A549 (cell line): ENCODE measurements at regions not wholly inside any gene's neighbourhood (a gene's known extent, or its start where the extent isn't known, plus 50 kb on each side); places are given as distances from the start of the nearest gene placed in this dataset.

Experiments
- ATAC-seq, 2 experiments: fragments of 200-7000 bp in 1 of 2; fragments of >200 bp in 1 of 2; cut with Nextera tagmentation in 1 of 2; cut with Tn5 transposase in 1 of 2; 3 replicates each; pipeline versions ENCODE4 v1.8.0 to v1.9.1; 2018 to 2020; ENCODE audit warnings: mild to moderate bottlenecking in 1 of 2, moderate library complexity in 1 of 2
- CTCF ChIA-PET: fragments of 300-600 bp; sonication (Branson Sonifier 250); formaldehyde crosslinking; extraction: SDS; loops from one replicate; lab custom pipeline; 2021; ENCODE audit warnings: antibody characterized with exemption, inconsistent platforms; lab: Yijun Ruan, JAX
- POLR2A ChIA-PET: fragments of 350-600 bp; formaldehyde crosslinking; extraction: SDS; loops from one replicate; lab custom pipeline; 2021; ENCODE audit warnings: antibody characterized with exemption, inconsistent platforms; lab: Yijun Ruan, JAX
- DNase-seq, 2 experiments: peaks; one replicate each; pipeline versions ENCODE4 v3.0.0 to v3.0.0-alpha.2; 2011 to 2016; ENCODE audit warnings: low read depth in 1 of 2, low spot score in 1 of 2
- FAIRE-seq: peaks from 2 replicates; lab custom pipeline; 2011; peaks lifted over from hg19 to GRCh38; lab: Jason Lieb, UNC
- H3K27ac ChIP-seq, 2 experiments: fragments of >200 bp; sonication (Bioruptor Twin); formaldehyde crosslinking; 3 replicates each; pipeline ENCODE4 v1.5.1; 2016 to 2017
- H3K4me1 ChIP-seq: fragments of >200 bp; sonication (Bioruptor Twin); formaldehyde crosslinking; 3 replicates; pipeline ENCODE4 v1.6.1; 2016
- H3K4me2 ChIP-seq: fragments of >200 bp; sonication (Bioruptor Twin); formaldehyde crosslinking; 3 replicates; pipeline ENCODE4 v1.6.1; 2016
- H3K4me3 ChIP-seq: fragments of >200 bp; sonication (Bioruptor Twin); formaldehyde crosslinking; 3 replicates; pipeline ENCODE4 v1.5.1; 2016
- H3K9me3 ChIP-seq: fragments of >200 bp; sonication (Bioruptor Twin); formaldehyde crosslinking; 3 replicates; pipeline ENCODE4 v1.6.1; 2016
- CBX2 ChIP-seq: fragments of 200-600 bp; sonication (generic); IDR thresholded peaks from 2 replicates; pipeline ENCODE4 v1.6.1; 2016; ENCODE audit warnings: low read depth, mild to moderate bottlenecking, borderline replicate concordance
- CEBPB ChIP-seq, 2 experiments: fragments of >200 bp in 1 of 2; sonication (Bioruptor Twin) in 1 of 2; formaldehyde crosslinking in 1 of 2; IDR thresholded peaks; 2 replicates each; pipeline ENCODE4 v1.6.1; 2012 to 2016
- EHF ChIP-seq: fragments of 250-450 bp; sonication (Bioruptor Pico); IDR thresholded peaks from 2 replicates; pipeline ENCODE4 v1.5.0; 2020; ENCODE audit warnings: mild to moderate bottlenecking
- HOXA7 ChIP-seq: fragments of 250-450 bp; sonication (Bioruptor Pico); IDR thresholded peaks from 2 replicates; pipeline ENCODE4 v1.5.0; 2020; ENCODE audit warnings: mild to moderate bottlenecking, moderate library complexity
- HOXB13 ChIP-seq: fragments of 250-450 bp; sonication (Bioruptor Pico); IDR thresholded peaks from 2 replicates; pipeline ENCODE4 v1.5.0; 2020; ENCODE audit warnings: low read depth, mild to moderate bottlenecking, moderate library complexity
- MAFK ChIP-seq: fragments of 450-650 bp; IDR thresholded peaks from 2 replicates; pipeline ENCODE4 v1.6.1; 2014; ENCODE audit not compliant: partially characterized antibody
- NPAS2 ChIP-seq: fragments of 250-450 bp; sonication (Bioruptor Pico); IDR thresholded peaks from 2 replicates; pipeline ENCODE4 v1.8.0; 2022; ENCODE audit warnings: mild to moderate bottlenecking, moderate library complexity, borderline replicate concordance
- POLR2AphosphoS2 ChIP-seq: conservative IDR thresholded peaks from 2 replicates; pipeline ENCODE4 v1.6.1; 2012; ENCODE audit warnings: low read length, improper control_type of control experiment, inconsistent platforms
- SMC3 ChIP-seq: fragments of >200 bp; sonication (Bioruptor Twin); formaldehyde crosslinking; IDR thresholded peaks from 3 replicates; pipeline ENCODE4 v1.6.1; 2018; ENCODE audit warnings: inconsistent platforms
- TFCP2L1 ChIP-seq: fragments of 250-450 bp; sonication (Bioruptor Pico); IDR thresholded peaks from 2 replicates; pipeline ENCODE4 v1.5.0; 2021; ENCODE audit warnings: mild to moderate bottlenecking
- TP53 ChIP-seq: fragments of 250-450 bp; sonication (Bioruptor Pico); IDR thresholded peaks from 2 replicates; pipeline ENCODE4 v1.5.0; 2021; ENCODE audit warnings: mild to moderate bottlenecking, moderate library complexity
- ZFP36 ChIP-seq: fragments of 450-650 bp; IDR thresholded peaks from 2 replicates; pipeline ENCODE4 v1.6.1; 2014; ENCODE audit warnings: borderline replicate concordance; ENCODE audit not compliant: partially characterized antibody
- ZNF302 ChIP-seq: fragments of 250-450 bp; sonication (Bioruptor Pico); IDR thresholded peaks from 2 replicates; pipeline ENCODE4 v1.9.0; 2021; ENCODE audit warnings: inconsistent platforms, mild to moderate bottlenecking, moderate library complexity
- WGBS: methylation state at CpG from one replicate; pipeline ENCODE4 v1.1.6; 2017; ENCODE audit errors: missing lambda C conversion rate; 5-methylcytosine and 5-hydroxymethylcytosine counted together
- TF ChIP-seq, protein P1 (sequence below): fragments of 250-450 bp; sonication (Bioruptor Pico); IDR thresholded peaks from 2 replicates; pipeline ENCODE4 v1.5.0; 2021; ENCODE audit warnings: mild to moderate bottlenecking, moderate library complexity, borderline replicate concordance
- TF ChIP-seq, protein P2 (sequence below): IDR thresholded peaks from 2 replicates; pipeline ENCODE4 v1.6.1; 2012
- TF ChIP-seq, protein P3 (sequence below): fragments of 200-600 bp; sonication (generic); IDR thresholded peaks from 2 replicates; pipeline ENCODE4 v1.6.1; 2016; ENCODE audit warnings: antibody characterized with exemption, mild to moderate bottlenecking, moderate library complexity
- TF ChIP-seq, protein P4 (sequence below): IDR thresholded peaks from 2 replicates; pipeline ENCODE4 v1.6.1; 2012
- TF ChIP-seq, protein P5 (sequence below): fragments of 450-650 bp; IDR thresholded peaks from 2 replicates; pipeline ENCODE4 v1.6.1; 2014; ENCODE audit warnings: antibody characterized with exemption
- TF ChIP-seq, protein P6 (sequence below): IDR thresholded peaks from 2 replicates; pipeline ENCODE4 v1.6.1; 2012; ENCODE audit warnings: low read depth, borderline replicate concordance
- TF ChIP-seq, protein P7 (sequence below): fragments of 250-450 bp; sonication (Bioruptor Pico); IDR thresholded peaks from 2 replicates; pipeline ENCODE4 v1.5.0; 2020; ENCODE audit warnings: low read depth, mild to moderate bottlenecking, moderate library complexity

DNA sequence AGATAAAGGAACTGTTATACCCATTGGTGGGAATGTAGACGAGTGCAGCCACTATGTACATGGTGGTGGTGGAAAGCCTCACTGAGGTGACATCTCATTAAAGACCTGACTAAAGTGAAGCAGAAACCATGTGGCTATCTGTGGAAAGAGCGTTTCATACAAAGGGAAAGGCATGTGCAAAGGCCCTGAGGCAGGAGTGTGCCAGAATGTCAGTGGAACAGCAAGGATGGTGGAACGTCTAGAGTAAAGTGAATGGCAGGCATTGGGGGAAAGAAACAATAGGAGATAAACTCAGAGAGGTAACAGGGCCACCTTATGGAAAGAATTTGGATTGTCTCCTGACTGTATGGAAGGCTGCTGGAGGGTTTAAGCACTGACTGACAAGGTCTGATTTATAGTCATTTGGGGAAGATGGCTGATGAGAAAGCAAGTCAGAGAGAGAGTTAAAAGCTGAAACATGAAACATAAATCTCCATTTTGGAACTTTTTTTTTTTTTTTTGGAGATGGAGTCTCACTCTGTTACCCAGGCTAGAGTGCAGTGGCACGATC lies 245.7 kb downstream of the STK31 start:
- TF ChIP-seq, protein P1, sequence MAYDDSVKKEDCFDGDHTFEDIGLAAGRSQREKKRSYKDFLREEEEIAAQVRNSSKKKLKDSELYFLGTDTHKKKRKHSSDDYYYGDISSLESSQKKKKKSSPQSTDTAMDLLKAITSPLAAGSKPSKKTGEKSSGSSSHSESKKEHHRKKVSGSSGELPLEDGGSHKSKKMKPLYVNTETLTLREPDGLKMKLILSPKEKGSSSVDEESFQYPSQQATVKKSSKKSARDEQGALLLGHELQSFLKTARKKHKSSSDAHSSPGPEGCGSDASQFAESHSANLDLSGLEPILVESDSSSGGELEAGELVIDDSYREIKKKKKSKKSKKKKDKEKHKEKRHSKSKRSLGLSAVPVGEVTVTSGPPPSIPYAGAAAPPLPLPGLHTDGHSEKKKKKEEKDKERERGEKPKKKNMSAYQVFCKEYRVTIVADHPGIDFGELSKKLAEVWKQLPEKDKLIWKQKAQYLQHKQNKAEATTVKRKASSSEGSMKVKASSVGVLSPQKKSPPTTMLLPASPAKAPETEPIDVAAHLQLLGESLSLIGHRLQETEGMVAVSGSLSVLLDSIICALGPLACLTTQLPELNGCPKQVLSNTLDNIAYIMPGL (CRISPR knock-in tag): no peak
- TF ChIP-seq, protein P2, sequence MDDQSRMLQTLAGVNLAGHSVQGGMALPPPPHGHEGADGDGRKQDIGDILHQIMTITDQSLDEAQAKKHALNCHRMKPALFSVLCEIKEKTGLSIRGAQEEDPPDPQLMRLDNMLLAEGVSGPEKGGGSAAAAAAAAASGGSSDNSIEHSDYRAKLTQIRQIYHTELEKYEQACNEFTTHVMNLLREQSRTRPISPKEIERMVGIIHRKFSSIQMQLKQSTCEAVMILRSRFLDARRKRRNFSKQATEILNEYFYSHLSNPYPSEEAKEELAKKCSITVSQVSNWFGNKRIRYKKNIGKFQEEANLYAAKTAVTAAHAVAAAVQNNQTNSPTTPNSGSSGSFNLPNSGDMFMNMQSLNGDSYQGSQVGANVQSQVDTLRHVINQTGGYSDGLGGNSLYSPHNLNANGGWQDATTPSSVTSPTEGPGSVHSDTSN: no peak
- TF ChIP-seq NPAS2 (CRISPR knock-in tag): no peak
- no peak for TF ChIP-seq CEBPB (IDR thresholded peaks at IDR 0.05)
- TF ChIP-seq ZFP36: no peak
- TF ChIP-seq HOXA7 (CRISPR knock-in tag): no peak
- TF ChIP-seq, protein P3, sequence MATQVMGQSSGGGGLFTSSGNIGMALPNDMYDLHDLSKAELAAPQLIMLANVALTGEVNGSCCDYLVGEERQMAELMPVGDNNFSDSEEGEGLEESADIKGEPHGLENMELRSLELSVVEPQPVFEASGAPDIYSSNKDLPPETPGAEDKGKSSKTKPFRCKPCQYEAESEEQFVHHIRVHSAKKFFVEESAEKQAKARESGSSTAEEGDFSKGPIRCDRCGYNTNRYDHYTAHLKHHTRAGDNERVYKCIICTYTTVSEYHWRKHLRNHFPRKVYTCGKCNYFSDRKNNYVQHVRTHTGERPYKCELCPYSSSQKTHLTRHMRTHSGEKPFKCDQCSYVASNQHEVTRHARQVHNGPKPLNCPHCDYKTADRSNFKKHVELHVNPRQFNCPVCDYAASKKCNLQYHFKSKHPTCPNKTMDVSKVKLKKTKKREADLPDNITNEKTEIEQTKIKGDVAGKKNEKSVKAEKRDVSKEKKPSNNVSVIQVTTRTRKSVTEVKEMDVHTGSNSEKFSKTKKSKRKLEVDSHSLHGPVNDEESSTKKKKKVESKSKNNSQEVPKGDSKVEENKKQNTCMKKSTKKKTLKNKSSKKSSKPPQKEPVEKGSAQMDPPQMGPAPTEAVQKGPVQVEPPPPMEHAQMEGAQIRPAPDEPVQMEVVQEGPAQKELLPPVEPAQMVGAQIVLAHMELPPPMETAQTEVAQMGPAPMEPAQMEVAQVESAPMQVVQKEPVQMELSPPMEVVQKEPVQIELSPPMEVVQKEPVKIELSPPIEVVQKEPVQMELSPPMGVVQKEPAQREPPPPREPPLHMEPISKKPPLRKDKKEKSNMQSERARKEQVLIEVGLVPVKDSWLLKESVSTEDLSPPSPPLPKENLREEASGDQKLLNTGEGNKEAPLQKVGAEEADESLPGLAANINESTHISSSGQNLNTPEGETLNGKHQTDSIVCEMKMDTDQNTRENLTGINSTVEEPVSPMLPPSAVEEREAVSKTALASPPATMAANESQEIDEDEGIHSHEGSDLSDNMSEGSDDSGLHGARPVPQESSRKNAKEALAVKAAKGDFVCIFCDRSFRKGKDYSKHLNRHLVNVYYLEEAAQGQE: no peak
- no peak for TF ChIP-seq TFCP2L1 (CRISPR knock-in tag)
- no peak for TF ChIP-seq HOXB13 (CRISPR knock-in tag)
- no peak for TF ChIP-seq TP53 (CRISPR knock-in tag)
- TF ChIP-seq EHF: no peak
- TF ChIP-seq ZNF302 (CRISPR knock-in tag): no peak
- TF ChIP-seq POLR2AphosphoS2: no peak
- TF ChIP-seq SMC3: no peak
- no peak for TF ChIP-seq MAFK
- TF ChIP-seq CBX2: no peak
- TF ChIP-seq, protein P4, sequence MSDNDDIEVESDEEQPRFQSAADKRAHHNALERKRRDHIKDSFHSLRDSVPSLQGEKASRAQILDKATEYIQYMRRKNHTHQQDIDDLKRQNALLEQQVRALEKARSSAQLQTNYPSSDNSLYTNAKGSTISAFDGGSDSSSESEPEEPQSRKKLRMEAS: no peak
- TF ChIP-seq, protein P5, sequence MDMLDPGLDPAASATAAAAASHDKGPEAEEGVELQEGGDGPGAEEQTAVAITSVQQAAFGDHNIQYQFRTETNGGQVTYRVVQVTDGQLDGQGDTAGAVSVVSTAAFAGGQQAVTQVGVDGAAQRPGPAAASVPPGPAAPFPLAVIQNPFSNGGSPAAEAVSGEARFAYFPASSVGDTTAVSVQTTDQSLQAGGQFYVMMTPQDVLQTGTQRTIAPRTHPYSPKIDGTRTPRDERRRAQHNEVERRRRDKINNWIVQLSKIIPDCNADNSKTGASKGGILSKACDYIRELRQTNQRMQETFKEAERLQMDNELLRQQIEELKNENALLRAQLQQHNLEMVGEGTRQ: no peak
- TF ChIP-seq, protein P6, sequence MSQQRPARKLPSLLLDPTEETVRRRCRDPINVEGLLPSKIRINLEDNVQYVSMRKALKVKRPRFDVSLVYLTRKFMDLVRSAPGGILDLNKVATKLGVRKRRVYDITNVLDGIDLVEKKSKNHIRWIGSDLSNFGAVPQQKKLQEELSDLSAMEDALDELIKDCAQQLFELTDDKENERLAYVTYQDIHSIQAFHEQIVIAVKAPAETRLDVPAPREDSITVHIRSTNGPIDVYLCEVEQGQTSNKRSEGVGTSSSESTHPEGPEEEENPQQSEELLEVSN: no peak
- TF ChIP-seq, protein P7, sequence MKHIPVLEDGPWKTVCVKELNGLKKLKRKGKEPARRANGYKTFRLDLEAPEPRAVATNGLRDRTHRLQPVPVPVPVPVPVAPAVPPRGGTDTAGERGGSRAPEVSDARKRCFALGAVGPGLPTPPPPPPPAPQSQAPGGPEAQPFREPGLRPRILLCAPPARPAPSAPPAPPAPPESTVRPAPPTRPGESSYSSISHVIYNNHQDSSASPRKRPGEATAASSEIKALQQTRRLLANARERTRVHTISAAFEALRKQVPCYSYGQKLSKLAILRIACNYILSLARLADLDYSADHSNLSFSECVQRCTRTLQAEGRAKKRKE (CRISPR knock-in tag): no peak
- no peak overlapping the region for H3K4me2 ChIP-seq
- DNase-seq (no peak), ATAC-seq (no peak), FAIRE-seq (no peak)
- no peaks in the 10 kb centered on the region for H3K4me1 ChIP-seq
- no peak overlapping the region for H3K4me3 ChIP-seq
- ChIA-PET CTCF (no interaction called here), POLR2A (no interaction called here)
- H3K9me3 ChIP-seq: no peaks in the 10 kb centered on the region
- WGBS: 46% methylated on average over 4 of the region's 4 CpGs
- H3K27ac ChIP-seq: no peak overlapping the region
